GM18861 (cell line): ENCODE measurements at regions not wholly inside any gene's neighbourhood (a gene's known extent, or its start where the extent isn't known, plus 50 kb on each side); places are given as distances from the start of the nearest gene placed in this dataset.
"Not testable (repeated sequence)": the region's sequence is repeated elsewhere in the genome, so short reads cannot be mapped to it uniquely, and the experiment has no call there.

Source experiments
- ATAC-seq: cut with Tn5 transposase; IDR thresholded peaks from one replicate; pipeline ENCODE4 v1.9.1; 2021; ENCODE audit not compliant: unreplicated experiment

DNA sequence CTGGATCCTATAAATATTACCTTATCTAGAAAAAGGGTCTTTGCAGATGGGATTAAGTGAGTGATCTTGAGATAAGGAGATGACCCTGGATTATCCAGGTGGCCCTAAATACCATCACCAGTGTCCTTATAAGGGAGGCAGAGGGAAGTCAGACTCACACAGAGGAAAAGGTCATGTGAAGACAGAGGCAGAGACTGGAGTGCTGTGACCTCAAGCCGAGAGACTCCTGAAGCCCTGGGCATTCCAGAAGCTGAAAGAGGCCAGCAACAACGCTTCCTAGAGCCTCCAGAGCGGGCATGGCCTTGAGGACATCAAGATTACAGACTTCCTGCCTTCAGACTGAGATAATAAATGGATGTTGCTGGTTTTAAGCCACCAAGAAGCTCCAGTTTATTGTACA is 118.8 kb downstream of the ATPSCKMT start:
- ATAC-seq, result no peak

GRCh38 chr5:10126900-10127299 is 122.8 kb downstream of the ATPSCKMT start:
- ATAC-seq, result no peak

- ATAC-seq, result no peak
Observed at GRCh38 chr5:10125116-10125515, 124.6 kb downstream of the ATPSCKMT start.

- no peak for ATAC-seq
Observed at GRCh38 chr5:10124287-10124686, 125.4 kb downstream of the ATPSCKMT start.

- no peak for ATAC-seq
Observed at GRCh38 chr5:10123254-10123989, 126.3 kb downstream of the ATPSCKMT start.

- no peak for ATAC-seq
Observed at GRCh38 chr5:10122076-10122726, 127.5 kb downstream of the ATPSCKMT start.

- ATAC-seq, result no peak
Observed at GRCh38 chr5:10120934-10121333, 128.8 kb downstream of the ATPSCKMT start.

DNA sequence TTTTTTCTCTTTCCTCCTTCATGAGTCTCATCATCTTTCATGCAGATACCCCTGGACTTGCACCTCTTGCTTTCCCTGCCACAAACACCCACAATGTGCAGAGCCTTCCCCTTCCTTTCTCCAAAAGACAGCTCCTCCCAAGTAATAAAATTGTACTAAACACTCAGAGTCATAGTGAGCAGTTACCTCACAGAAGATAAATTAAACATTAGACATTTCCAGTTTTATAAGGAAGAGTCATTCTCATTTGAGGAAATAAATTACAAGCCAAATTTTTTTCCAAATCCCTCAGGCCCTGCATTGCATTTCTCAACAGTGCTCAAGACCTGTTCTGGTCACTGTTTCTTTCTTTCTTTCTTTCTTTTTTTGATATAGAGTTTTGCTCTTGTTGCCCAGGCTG is 131.5 kb downstream of the ATPSCKMT start:
- no peak for ATAC-seq

DNA sequence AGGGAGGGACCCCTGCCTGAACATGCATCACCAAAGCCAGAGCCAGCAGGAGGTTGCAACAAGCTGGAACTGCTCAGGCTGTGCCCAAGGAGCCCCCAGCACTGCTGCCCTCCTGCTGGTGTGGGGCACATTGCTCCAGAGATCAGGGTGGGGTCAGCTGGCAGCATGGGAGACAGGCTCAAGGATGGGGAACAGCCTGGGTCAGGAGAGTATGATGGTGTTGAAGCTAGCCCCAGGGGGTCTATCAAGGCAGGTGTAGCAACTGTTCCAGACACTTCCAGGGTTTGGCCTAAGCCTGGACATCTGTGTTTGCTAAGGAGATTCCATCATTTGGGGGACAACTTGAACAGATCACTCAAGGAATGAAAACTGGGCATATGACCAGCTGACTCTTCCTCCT is 133.1 kb downstream of the ATPSCKMT start:
- ATAC-seq, result no peak

DNA sequence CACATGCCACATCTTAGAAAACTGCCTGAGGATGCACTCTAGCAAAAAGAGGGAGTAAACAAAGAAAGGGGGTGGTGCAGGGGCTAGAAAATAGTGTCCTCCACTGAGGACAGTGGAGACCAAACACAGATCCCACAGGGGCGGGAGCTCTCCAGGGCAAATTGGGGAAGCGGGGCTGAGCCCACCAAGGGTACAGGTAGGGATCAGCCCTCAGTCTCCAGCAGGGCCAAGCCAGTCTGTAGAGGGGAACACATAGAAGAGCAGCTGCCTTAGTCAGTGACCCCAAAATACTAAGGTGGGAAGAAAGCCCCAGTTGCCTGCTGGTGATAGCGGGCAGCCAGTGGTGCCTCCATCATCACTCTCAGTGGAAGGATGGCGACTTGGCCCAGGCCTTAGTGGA is 134.0 kb downstream of the ATPSCKMT start:
- ATAC-seq, result no peak

DNA sequence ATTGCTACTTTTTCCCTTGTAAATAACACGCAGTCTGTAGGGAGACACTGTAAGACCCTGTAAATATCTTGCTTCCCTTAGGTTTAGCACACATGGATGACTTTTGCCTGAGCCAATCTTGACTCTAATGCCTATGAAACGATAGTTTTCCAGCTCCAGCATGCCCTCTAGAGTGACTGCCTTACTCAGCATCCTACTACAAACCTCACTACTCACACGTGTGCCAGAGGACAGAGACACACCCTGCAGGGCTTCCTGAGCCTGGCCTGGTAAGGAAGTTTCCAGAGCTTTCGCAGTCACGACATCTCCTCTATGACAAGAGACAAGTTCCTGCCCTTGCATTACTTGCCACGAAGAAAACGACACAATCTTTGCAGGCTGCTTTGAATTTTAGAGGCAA is 138.1 kb downstream of the ATPSCKMT start:
- ATAC-seq, result no peak

DNA sequence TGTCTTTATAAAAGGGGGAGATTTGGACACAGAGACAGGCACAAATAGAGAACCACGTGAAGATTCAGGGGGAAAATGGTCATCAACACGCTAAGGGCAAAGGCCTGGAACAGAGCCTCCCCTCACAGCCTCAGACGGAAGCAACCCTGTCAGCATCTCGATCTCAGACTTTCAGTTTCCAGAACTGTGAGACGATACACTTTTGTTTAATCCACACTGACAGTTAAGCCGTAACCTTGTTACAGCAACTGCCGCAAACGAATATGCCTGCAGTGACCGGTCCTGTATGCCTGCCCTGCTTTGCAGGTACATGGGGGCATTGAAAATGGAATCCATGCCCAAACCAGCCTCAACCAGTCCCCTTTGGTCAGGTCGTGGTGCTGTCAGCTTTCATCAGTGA is 139.5 kb downstream of the ATPSCKMT start:
- no peak for ATAC-seq

GRCh38 chr5:10109299-10109698 is 140.4 kb downstream of the ATPSCKMT start:
- no peak for ATAC-seq

DNA sequence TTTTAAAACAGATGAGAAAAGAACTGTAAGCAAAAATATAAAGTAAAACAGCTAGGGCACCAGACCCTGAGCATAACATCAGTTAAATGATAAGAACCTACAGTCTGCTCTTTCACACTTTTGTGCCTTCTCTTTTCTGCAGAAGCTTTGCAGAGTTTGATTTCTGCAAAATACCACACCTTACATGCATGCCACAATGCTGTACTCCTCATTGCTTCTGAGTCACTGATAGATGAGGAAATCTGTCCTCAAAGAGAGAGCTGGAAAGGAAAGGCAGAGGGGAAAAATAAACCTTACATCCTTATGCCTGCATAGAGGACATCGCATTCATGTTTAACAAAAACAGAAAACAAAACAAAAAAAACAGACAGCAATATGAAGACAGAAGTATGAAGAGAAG is 142.9 kb downstream of the ATPSCKMT start:
- no peak for ATAC-seq

DNA sequence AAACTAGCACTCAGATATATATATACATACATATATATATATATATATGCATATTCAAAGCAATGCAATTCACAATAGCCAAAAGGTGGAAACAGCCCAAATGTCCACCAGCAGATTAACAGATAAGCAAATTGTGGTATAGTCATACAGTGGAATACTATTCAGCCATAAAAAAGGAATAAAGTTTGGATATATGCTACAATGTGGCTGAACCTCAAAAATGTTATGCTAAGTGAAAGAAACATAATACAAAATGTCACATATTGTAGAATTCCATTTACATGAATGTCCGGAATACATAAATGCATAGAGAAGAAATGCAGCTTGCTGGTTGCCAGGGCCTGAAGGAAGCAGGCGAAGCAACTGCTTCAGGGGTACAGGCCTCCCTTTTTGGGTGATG is 143.4 kb downstream of the ATPSCKMT start:
- ATAC-seq, result no peak

DNA sequence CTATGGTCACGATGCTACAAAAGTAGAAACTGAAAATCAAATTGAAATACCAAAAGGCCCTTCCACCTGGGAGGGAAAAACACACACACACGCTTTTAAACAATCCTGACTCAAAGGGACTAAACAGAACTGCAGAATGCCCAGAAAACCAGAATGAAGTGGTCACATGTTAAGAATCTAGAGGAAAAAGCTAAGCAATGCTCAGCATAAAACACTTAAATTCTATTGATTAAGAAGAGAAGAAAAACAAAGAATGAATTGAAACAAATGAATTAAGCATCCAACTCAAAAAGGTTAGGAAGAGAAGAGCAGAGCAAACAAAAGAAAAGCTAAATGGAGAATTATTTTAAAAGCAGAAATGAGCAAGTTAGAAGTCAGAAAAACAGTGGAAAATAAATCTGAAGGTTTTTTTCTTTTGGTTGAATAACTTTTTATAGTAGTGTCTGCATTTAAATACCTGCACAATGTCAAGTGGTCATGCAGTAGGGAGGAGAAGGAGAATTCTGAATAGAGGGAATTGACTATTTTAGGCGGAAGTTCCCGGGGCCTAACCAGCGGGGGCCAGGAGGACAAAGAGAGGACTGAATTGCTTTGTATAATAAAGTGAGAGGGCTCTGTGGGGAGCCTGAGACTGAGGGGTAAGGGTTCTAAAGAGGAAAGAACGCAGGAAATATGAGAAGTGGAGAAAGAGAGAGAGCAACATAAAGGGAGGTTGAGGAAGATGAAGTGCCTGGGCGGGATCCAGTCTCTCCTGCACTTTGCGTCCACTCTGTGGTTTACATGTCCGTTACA is 146.8 kb downstream of the ATPSCKMT start:
- ATAC-seq, result no peak

- not testable (repeated sequence) for ATAC-seq
Observed at GRCh38 chr5:10102235-10102634, 147.5 kb downstream of the ATPSCKMT start.

DNA sequence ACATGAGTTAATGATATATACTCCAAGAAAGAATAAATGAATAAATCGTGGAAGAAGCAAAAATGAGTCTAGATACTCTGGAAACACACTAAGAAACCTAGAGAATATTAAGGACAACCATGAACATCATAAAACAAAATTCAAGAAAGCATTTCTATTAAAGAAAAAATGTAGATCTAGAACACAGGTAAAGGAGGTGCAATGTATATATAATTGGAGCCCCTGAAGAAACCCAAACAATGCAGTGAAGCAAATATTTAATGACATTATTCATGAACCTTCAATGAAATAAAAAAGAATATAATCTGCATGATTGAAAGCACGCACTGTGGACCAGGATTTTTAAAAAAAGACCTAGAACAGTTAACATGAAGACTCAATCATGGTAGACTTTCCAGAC is 150.1 kb downstream of the ATPSCKMT start:
- no peak for ATAC-seq

GRCh38 chr5:10091701-10092100 is 158.0 kb downstream of the ATPSCKMT start:
- ATAC-seq, result no peak

- no peak for ATAC-seq
Observed at GRCh38 chr5:10090074-10090473, 159.6 kb downstream of the ATPSCKMT start.

DNA sequence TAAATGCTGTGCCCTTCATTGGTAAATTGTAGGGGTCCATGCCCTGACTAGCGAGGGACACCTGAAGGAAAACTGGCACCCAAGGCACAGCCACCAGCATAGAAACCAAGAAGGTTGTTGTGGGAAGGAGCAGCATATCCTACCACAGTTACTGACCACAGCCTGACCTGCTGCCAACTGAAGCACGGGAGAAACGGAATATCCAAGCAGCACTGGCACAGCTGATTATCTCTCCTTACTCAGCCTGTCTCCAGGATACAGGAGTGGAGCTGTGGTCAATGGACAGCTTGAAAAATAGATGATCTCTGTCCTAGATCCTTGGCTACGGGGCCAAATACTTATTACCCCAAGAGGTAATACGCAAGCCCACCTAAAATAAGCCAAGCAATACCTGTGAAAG is 164.5 kb downstream of the ATPSCKMT start:
- no peak for ATAC-seq

DNA sequence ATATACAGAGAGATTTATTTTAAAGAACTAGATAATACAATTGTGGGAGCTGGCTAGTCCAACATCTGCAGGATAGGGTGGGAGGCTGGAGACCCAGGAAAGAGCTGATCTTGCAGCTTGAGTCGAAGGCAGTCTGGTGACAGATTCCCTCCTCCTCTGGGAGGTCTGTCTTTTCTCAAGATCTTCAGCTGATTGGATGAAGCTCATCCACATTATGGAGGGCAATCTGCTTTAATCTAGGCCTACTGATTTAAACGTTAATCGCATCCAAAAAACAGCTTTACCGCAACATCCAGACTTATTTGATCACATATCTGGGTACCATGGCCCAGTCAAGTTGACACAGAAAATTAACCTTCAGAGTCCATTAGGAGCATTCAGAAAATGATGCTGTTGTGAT is 168.1 kb downstream of the ATPSCKMT start:
- ATAC-seq, result no peak
